ENCODE measurements at regions not wholly inside any gene's neighbourhood (a gene's known extent, or its start where the extent isn't known, plus 50 kb on each side); places are given as distances from the start of the nearest gene placed in this dataset.

DNA sequence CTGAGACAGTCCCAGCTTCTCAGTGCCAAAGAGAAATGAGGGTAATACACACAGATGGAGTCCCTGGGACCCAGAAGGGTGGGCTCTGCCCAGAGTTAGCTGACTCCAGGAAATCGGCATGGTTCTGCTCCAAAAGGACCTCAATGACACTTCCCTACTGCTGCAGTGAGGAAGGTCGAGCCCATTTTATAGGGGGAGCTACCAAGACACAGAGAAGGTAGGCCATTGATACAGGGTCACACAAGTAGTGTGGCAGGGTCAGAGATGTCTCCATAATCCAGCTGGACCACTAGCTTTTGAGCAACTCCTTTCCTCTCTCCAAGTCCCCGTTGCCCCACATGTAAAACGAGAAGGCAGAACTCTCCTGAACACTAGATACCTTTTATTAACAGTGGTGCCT lies 276.9 kb downstream of the MYCN start:
- no peaks in the 10 kb centered on the region for H3K36me3 ChIP-seq
- TF ChIP-seq POLR2AphosphoS5 (IDR thresholded peaks at IDR 0.05) (no peak), POLR2A (IDR thresholded peaks at IDR 0.05) (no peak)
- no peak overlapping the region for H3K27ac ChIP-seq
- no peaks in the 10 kb centered on the region for H3K9me3 ChIP-seq
- H3K4me1 ChIP-seq (replicated peaks), result no peaks in the 10 kb centered on the region
- no peak for DNase-seq (ENCODE audit: low spot score)
- no peaks in the 10 kb centered on the region for H3K27me3 ChIP-seq (replicated peaks; ENCODE audit: insufficient read depth)
- intact Hi-C loops (cut with DNase I), result no loop called here
- H3K4me3 ChIP-seq, result no peak overlapping the region
- 91% methylated on average over 4 of the region's 4 CpGs for WGBS

DNA sequence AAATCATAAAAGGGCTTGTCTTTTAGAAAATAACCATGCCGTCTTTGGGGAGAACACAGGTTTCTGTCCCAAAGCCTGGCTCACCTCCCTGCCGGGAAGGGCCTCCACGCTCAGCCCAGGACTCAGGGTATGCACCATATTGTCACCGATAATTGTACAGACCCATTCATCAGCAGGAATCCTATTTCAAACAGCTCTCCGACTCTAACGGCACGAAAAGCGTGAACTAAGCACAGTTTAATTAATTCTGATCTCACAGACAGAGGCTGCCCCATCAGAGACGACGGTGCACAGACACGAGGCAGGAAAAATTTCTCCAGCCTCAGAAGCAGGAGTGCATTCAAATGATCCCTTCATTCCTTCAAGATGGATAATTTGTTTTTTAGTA lies 276.2 kb downstream of the MYCN start:
- Histone ChIP-seq H3K27me3 (replicated peaks; ENCODE audit: insufficient read depth) (no peaks in the 10 kb centered on the region), H3K9me3 (no peaks in the 10 kb centered on the region), H3K36me3 (no peaks in the 10 kb centered on the region), H3K4me1 (replicated peaks) (no peaks in the 10 kb centered on the region), H3K27ac (no peak overlapping the region), H3K4me3 (no peak overlapping the region)
- TF ChIP-seq, protein P1, sequence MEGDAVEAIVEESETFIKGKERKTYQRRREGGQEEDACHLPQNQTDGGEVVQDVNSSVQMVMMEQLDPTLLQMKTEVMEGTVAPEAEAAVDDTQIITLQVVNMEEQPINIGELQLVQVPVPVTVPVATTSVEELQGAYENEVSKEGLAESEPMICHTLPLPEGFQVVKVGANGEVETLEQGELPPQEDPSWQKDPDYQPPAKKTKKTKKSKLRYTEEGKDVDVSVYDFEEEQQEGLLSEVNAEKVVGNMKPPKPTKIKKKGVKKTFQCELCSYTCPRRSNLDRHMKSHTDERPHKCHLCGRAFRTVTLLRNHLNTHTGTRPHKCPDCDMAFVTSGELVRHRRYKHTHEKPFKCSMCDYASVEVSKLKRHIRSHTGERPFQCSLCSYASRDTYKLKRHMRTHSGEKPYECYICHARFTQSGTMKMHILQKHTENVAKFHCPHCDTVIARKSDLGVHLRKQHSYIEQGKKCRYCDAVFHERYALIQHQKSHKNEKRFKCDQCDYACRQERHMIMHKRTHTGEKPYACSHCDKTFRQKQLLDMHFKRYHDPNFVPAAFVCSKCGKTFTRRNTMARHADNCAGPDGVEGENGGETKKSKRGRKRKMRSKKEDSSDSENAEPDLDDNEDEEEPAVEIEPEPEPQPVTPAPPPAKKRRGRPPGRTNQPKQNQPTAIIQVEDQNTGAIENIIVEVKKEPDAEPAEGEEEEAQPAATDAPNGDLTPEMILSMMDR (IDR thresholded peaks at IDR 0.05), result no peak
- TF ChIP-seq POLR2A (IDR thresholded peaks at IDR 0.05) (no peak), POLR2AphosphoS5 (IDR thresholded peaks at IDR 0.05) (no peak)
- intact Hi-C loops (cut with DNase I), result no loop called here
- 87% methylated on average over 11 of the region's 11 CpGs for WGBS
- no peak for DNase-seq (ENCODE audit: low spot score)

DNA sequence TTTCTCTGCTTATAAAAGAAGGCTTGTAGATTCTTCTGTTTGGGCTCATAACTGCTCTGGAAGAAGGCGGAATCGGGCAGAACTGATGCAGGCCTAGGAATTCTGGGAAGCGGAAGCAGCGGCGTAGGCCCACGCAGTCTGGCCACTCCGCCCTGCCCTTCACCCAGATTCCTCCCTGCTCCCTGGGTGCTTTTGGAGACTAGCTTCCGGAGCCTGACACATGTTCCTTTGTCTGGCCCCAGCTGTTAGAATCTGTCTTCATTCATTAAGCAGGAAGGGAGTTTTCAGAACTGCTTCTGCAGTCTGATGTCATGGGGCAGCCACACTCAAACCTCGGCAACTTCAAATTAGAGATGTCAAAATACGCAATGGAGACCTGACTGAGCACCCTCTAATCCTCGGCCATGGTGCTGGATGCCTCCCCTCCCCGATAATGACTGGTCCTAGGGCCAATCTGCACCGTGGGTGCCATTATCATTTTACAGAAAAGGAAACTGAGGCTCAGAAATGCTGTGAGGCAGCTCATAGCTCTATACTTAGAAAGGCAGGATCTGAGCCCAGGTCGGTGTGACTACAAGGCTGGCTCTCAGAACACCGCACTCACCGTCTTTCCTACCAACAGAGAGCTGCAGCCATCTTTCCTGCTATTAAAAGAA lies 275.7 kb downstream of the MYCN start:
- Histone ChIP-seq H3K9me3 (no peaks in the 10 kb centered on the region), H3K27ac (no peak overlapping the region), H3K4me1 (replicated peaks) (no peaks in the 10 kb centered on the region), H3K27me3 (replicated peaks; ENCODE audit: insufficient read depth) (no peaks in the 10 kb centered on the region), H3K4me3 (no peak overlapping the region), H3K36me3 (no peaks in the 10 kb centered on the region)
- DNase-seq (ENCODE audit: low spot score), result no peak
- WGBS, result 91% methylated on average over 16 of the region's 16 CpGs
- TF ChIP-seq POLR2AphosphoS5 (IDR thresholded peaks at IDR 0.05), result no peak
- TF ChIP-seq, protein P1 (IDR thresholded peaks at IDR 0.05), result no peak
- TF ChIP-seq POLR2A (IDR thresholded peaks at IDR 0.05), result no peak
- intact Hi-C loops (cut with DNase I), result no loop called here

DNA sequence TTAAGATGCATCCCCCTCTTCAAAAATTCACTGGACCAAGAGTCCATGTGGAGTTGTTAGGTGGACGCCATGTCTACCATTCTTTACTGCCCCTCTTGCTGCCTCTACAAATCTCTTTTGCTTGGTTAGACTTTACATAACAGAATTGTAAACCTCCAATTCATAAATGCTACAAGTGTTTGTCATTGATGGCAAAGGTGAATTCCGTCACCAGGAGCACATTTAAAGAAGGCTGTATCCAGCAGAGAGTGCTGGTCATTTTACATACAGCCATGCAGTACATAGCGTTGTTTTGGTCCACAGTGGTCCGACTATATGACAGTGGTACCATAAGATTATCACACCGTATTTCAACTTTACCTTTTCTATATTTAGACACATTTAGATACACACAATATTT lies 274.5 kb downstream of the MYCN start:
- Histone ChIP-seq H3K36me3 (no peaks in the 10 kb centered on the region), H3K27me3 (replicated peaks; ENCODE audit: insufficient read depth) (no peaks in the 10 kb centered on the region), H3K9me3 (no peaks in the 10 kb centered on the region), H3K27ac (no peak overlapping the region), H3K4me1 (replicated peaks) (no peaks in the 10 kb centered on the region), H3K4me3 (no peak overlapping the region)
- intact Hi-C loops (cut with DNase I), result no loop called here
- 96% methylated on average over 5 of the region's 5 CpGs for WGBS
- DNase-seq (ENCODE audit: low spot score), result no peak
- TF ChIP-seq POLR2A (IDR thresholded peaks at IDR 0.05) (no peak), POLR2AphosphoS5 (IDR thresholded peaks at IDR 0.05) (no peak)
- TF ChIP-seq, protein P1 (IDR thresholded peaks at IDR 0.05), result no peak

DNA sequence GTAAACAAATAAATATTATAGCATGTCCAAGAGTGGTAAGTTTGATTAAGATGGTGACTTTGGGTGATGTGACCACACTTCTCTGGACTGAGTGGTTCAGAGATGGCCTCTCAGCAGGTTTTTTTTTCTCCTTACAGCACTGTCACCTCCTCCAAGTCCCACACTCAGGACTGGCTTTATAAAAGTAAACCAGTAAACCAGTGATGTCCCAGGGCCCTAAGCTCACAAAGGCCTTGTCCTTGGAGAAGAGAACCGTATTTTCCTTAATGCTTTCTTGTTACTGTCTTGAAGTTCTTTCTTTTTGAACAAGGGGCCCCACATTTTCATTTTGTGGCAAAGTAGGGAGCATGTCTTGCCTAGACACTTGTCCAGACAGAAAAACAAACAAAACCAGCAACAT lies 274.0 kb downstream of the MYCN start:
- H3K4me1 ChIP-seq (replicated peaks), result no peaks in the 10 kb centered on the region
- intact Hi-C loops (cut with DNase I), result no loop called here
- H3K36me3 ChIP-seq, result no peaks in the 10 kb centered on the region
- H3K27me3 ChIP-seq (replicated peaks; ENCODE audit: insufficient read depth), result no peaks in the 10 kb centered on the region
- H3K27ac ChIP-seq, result no peak overlapping the region
- 100% methylated on average over 1 of the region's 1 CpG for WGBS
- TF ChIP-seq POLR2AphosphoS5 (IDR thresholded peaks at IDR 0.05) (no peak), POLR2A (IDR thresholded peaks at IDR 0.05) (no peak)
- TF ChIP-seq, protein P1 (IDR thresholded peaks at IDR 0.05), result no peak
- H3K9me3 ChIP-seq, result no peaks in the 10 kb centered on the region
- H3K4me3 ChIP-seq, result no peak overlapping the region
- DNase-seq (ENCODE audit: low spot score), result no peak
